SU-DHL-6 (cell line): ENCODE measurements at regions not wholly inside any gene's neighbourhood (a gene's known extent, or its start where the extent isn't known, plus 50 kb on each side); places are given as distances from the start of the nearest gene placed in this dataset.

Experiments used
- CTCF ChIP-seq: fragments of 200-600 bp; sonication (generic); IDR thresholded peaks from one replicate; pipeline ENCODE4 v1.5.1; 2017; ENCODE audit warnings: antibody characterized with exemption, mild to moderate bottlenecking, low read length, moderate library complexity; ENCODE audit not compliant: insufficient read depth, poor library complexity, severe bottlenecking
- EZH2phosphoT487 ChIP-seq: fragments of 200-600 bp; sonication (generic), shearing (Covaris generic); conservative IDR thresholded peaks from 2 replicates; pipeline ENCODE4 v1.6.1; 2018; ENCODE audit warnings: mild to moderate bottlenecking, antibody characterized with exemption, low read length, moderate library complexity, mixed read lengths

- TF ChIP-seq CTCF (no peak), EZH2phosphoT487 (no peak)
Observed at GRCh38 chr6:110552901-110553641, 76.7 kb upstream of the SLC22A16 start.
